GM21367 (cell line): ENCODE measurements at regions not wholly inside any gene's neighbourhood (a gene's known extent, or its start where the extent isn't known, plus 50 kb on each side); places are given as distances from the start of the nearest gene placed in this dataset.
A peak's percentile ranks its signal among the peaks of the same experiment; 100 is the strongest.
"Not testable (repeated sequence)": the region's sequence is repeated elsewhere in the genome, so short reads cannot be mapped to it uniquely, and the experiment has no call there.

Experiments used
- ATAC-seq: cut with Tn5 transposase; IDR thresholded peaks from one replicate; pipeline ENCODE4 v1.9.1; 2021; ENCODE audit not compliant: unreplicated experiment

GRCh38 chr7:24428676-24429075, 144.6 kb upstream of the PALS2 start:
- no peak for ATAC-seq

- no peak for ATAC-seq
Measured at GRCh38 chr7:24432677-24433076, 140.6 kb upstream of the PALS2 start.

- no peak for ATAC-seq
Measured at GRCh38 chr7:24434972-24435371, 138.3 kb upstream of the PALS2 start.

GRCh38 chr7:24436131-24436920, 136.9 kb upstream of the PALS2 start:
- no peak for ATAC-seq

- ATAC-seq, result no peak
Measured at GRCh38 chr7:24438232-24438631, 135.0 kb upstream of the PALS2 start.

GRCh38 chr7:24439104-24439503, 134.1 kb upstream of the PALS2 start:
- ATAC-seq, result not testable (repeated sequence)

- no peak for ATAC-seq
Measured at GRCh38 chr7:24440892-24441291, 132.4 kb upstream of the PALS2 start.

- ATAC-seq, result no peak
Measured at GRCh38 chr7:24441314-24442027, 131.8 kb upstream of the PALS2 start.

GRCh38 chr7:24442170-24442777, 131.0 kb upstream of the PALS2 start:
- ATAC-seq, result no peak

GRCh38 chr7:24444666-24445440, 128.4 kb upstream of the PALS2 start:
- no peak for ATAC-seq

- no peak for ATAC-seq
Measured at GRCh38 chr7:24448038-24448437, 125.2 kb upstream of the PALS2 start.

GRCh38 chr7:24449416-24449815, 123.8 kb upstream of the PALS2 start:
- ATAC-seq, result not testable (repeated sequence)

GRCh38 chr7:24455813-24456525, 117.3 kb upstream of the PALS2 start:
- peak; percentile 88 for ATAC-seq

- no peak for ATAC-seq
Measured at GRCh38 chr7:24456526-24457218, 116.6 kb upstream of the PALS2 start.

GRCh38 chr7:24457219-24457558, 116.1 kb upstream of the PALS2 start:
- ATAC-seq, result no peak

GRCh38 chr7:24462117-24462516, 111.1 kb upstream of the PALS2 start:
- no peak for ATAC-seq

GRCh38 chr7:24462984-24463383, 110.3 kb upstream of the PALS2 start:
- no peak for ATAC-seq

GRCh38 chr7:24463474-24463873, 109.8 kb upstream of the PALS2 start:
- ATAC-seq, result no peak

- ATAC-seq, result no peak
Measured at GRCh38 chr7:24464861-24465260, 108.4 kb upstream of the PALS2 start.

GRCh38 chr7:24466168-24466768, 107.0 kb upstream of the PALS2 start:
- no peak for ATAC-seq
